Loucy (cell line): ENCODE measurements at regions not wholly inside any gene's neighbourhood (a gene's known extent, or its start where the extent isn't known, plus 50 kb on each side); places are given as distances from the start of the nearest gene placed in this dataset.

Source experiments
- H2AFZ ChIP-seq: fragments of 200-600 bp; sonication (generic); 2 replicates; pipeline ENCODE4 v1.6.0; 2016; ENCODE audit warnings: antibody characterized with exemption, mild to moderate bottlenecking, low read length, moderate library complexity
- H3F3A ChIP-seq: fragments of 200-600 bp; 2 replicates; pipeline ENCODE4 v1.6.0; 2016; ENCODE audit warnings: antibody characterized with exemption, low read depth, mild to moderate bottlenecking
- H3K27me3 ChIP-seq: fragments of 200-600 bp; sonication (generic); 2 replicates; pipeline ENCODE4 v1.6.1; 2014; ENCODE audit warnings: low read length, mild to moderate bottlenecking; ENCODE audit not compliant: insufficient read depth, poor library complexity, severe bottlenecking
- H3K36me3 ChIP-seq: fragments of 200-600 bp; sonication (generic); 2 replicates; pipeline ENCODE4 v1.6.1; 2016; ENCODE audit warnings: low read length; ENCODE audit not compliant: insufficient read depth
- H3K4me1 ChIP-seq: fragments of 200-600 bp; sonication (generic); 2 replicates; pipeline ENCODE4 v1.5.1; 2014; ENCODE audit warnings: low read length, mild to moderate bottlenecking; ENCODE audit not compliant: insufficient read depth, poor library complexity, severe bottlenecking
- H3K4me2 ChIP-seq: fragments of 200-600 bp; sonication (generic); 2 replicates; pipeline ENCODE4 v1.6.0; 2014; ENCODE audit warnings: antibody characterized with exemption, low read length, low read depth, mild to moderate bottlenecking; ENCODE audit not compliant: poor library complexity, severe bottlenecking
- H3K4me3 ChIP-seq: fragments of 200-600 bp; sonication (generic); 2 replicates; pipeline ENCODE4 v1.5.1; 2014; ENCODE audit warnings: low read length, mild to moderate bottlenecking, mixed read lengths; ENCODE audit not compliant: poor library complexity, severe bottlenecking
- H3K79me2 ChIP-seq: fragments of 200-600 bp; sonication (generic); 2 replicates; pipeline ENCODE4 v1.6.1; 2014; ENCODE audit warnings: low read length; ENCODE audit not compliant: insufficient read depth
- H3K9ac ChIP-seq: fragments of 200-600 bp; sonication (generic); 2 replicates; pipeline ENCODE4 v1.6.0; 2014; ENCODE audit warnings: mild to moderate bottlenecking, low read depth, low read length, moderate library complexity; ENCODE audit not compliant: poor library complexity, severe bottlenecking
- H3K9me2 ChIP-seq: fragments of 200-600 bp; sonication (generic); replicated peaks from 2 replicates; pipeline ENCODE4 v1.6.1; 2016; ENCODE audit warnings: low read depth, low read length, mixed read lengths
- H3K9me3 ChIP-seq: fragments of 200-600 bp; sonication (generic); 2 replicates; pipeline ENCODE4 v1.6.1; 2014; ENCODE audit warnings: mild to moderate bottlenecking, antibody characterized with exemption, low read length, low read depth; ENCODE audit not compliant: insufficient read depth
- H4K20me1 ChIP-seq: fragments of 200-600 bp; sonication (generic); 2 replicates; pipeline ENCODE4 v1.6.0; 2014; ENCODE audit warnings: antibody characterized with exemption, low read length, mild to moderate bottlenecking; ENCODE audit not compliant: insufficient read depth, poor library complexity, severe bottlenecking
- CTCF ChIP-seq: fragments of 200-600 bp; sonication (generic); conservative IDR thresholded peaks from 2 replicates; pipeline ENCODE4 v1.5.1; 2014; ENCODE audit warnings: mild to moderate bottlenecking, antibody characterized with exemption, low read length
- EZH2phosphoT487 ChIP-seq: fragments of 200-600 bp; IDR thresholded peaks from 2 replicates; pipeline ENCODE4 v1.6.1; 2018; ENCODE audit warnings: antibody characterized with exemption, mild to moderate bottlenecking, moderate library complexity, borderline replicate concordance

- Histone ChIP-seq H3K9me2 (no peaks in the 10 kb centered on the region), H3K4me2 (no peak overlapping the region), H3K79me2 (no peaks in the 10 kb centered on the region), H3F3A (no peaks in the 10 kb centered on the region), H3K36me3 (no peaks in the 10 kb centered on the region), H4K20me1 (no peaks in the 10 kb centered on the region), H3K4me1 (no peaks in the 10 kb centered on the region), H3K9ac (no peak overlapping the region), H3K4me3 (no peak overlapping the region), H2AFZ (no peak overlapping the region), H3K9me3 (no peaks in the 10 kb centered on the region), H3K27me3 (no peaks in the 10 kb centered on the region)
- TF ChIP-seq CTCF (no peak), EZH2phosphoT487 (no peak)
Observed at GRCh38 chrX:143094417-143095023, 68.8 kb downstream of the SPANXN4 start.
